AG04449 (cell line): ENCODE measurements at regions not wholly inside any gene's neighbourhood (a gene's known extent, or its start where the extent isn't known, plus 50 kb on each side); places are given as distances from the start of the nearest gene placed in this dataset.
"Not testable (repeated sequence)": the region's sequence is repeated elsewhere in the genome, so short reads cannot be mapped to it uniquely, and the experiment has no call there.

Experiments used
- CTCF ChIA-PET: fragments of 350-600 bp; formaldehyde crosslinking; extraction: SDS; loops from one replicate; lab custom pipeline; 2021; ENCODE audit warnings: antibody characterized with exemption; lab: Yijun Ruan, JAX
- POLR2A ChIA-PET: fragments of 400-600, 350-600 bp; formaldehyde crosslinking; extraction: SDS; loops from one replicate; lab custom pipeline; 2020; ENCODE audit warnings: antibody characterized with exemption, inconsistent platforms; lab: Yijun Ruan, JAX
- DNase-seq: peaks from one replicate; pipeline ENCODE4 v3.0.0-alpha.2; 2010; ENCODE audit warnings: low read depth, low spot score
- H3K4me3 ChIP-seq: 2 replicates; pipeline ENCODE4 v1.5.1; 2011; ENCODE audit warnings: low read depth, mild to moderate bottlenecking, control low read depth, low read length

- DNase-seq, H3K4me3 ChIP-seq, POLR2A ChIA-PET, CTCF ChIA-PET: not testable (repeated sequence)
Observed at GRCh38 chr9:42349181-42349580, 165.7 kb downstream of the SPATA31A6 start.

GRCh38 chr9:42350412-42350811 is 167.0 kb downstream of the SPATA31A6 start:
- CTCF ChIA-PET, POLR2A ChIA-PET, H3K4me3 ChIP-seq, DNase-seq: not testable (repeated sequence)

DNA sequence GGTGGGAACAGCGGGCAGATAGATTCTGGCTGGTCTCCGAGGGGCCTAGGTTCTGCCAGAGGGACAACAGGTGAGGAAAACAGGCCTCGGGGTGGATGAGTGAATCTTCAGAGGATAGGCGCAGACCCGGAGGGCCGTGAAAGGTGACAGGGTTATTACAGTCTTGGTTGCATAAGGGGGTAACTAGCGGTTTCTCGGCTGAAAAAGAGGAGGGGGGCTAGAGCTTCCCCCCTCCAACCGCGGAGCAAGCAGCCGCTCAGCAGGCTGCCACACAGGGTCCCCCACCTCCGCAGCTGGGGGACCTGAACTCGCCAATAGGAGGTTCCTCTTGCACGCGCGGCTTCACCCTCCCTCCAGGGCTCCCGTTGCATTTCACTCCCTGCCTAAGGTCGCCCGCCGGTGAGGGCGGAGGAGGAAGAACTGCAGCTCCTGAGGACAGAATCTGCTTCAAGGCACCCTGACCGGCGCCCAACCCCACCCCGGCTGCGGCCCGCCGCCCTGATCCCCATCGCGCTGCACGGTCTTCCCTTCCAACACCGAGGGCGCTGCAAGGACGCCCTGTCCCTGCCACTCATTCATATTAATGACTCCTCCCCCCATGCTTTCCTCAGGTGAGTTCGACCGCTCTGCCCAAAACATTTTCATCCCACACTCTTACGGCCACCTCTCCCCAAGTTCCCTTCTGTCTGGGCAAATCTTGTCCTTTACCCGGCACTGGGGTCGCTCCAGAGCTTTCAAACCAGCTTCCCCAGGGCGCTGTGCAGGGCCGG is 174.3 kb downstream of the SPATA31A6 start:
- DNase-seq, POLR2A ChIA-PET, H3K4me3 ChIP-seq, CTCF ChIA-PET: not testable (repeated sequence)

DNA sequence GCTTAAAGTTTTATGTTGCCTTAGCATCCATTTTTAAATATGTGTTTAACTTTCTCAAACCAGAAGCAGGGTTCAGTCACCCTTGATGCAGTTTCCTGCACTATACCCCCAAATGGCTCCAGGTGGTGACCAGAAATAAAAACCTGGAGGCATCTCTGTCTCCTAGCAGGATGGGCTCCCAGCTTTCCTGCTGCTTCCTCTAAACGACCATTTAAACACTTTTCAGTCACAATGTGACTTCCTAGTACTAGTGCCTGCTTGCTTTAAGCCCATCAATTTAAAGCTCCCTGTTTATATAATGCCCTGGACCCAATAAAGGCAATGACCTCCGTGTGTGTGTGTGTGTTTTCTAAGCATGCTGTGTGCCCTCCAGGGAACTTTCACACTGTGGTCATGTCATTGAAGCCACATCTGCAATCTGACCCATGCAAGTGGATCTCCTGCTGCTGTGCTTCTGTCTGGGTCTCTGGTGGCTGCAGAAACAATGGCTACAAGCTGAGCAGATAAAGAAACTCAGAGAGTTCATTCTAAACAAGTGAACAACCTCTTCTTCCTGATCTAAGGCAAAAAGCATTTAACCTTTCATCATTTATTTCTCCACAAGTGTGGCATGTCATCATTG is 175.3 kb downstream of the SPATA31A6 start:
- CTCF ChIA-PET, POLR2A ChIA-PET, H3K4me3 ChIP-seq, DNase-seq: not testable (repeated sequence)

GRCh38 chr9:42364410-42365243 is 181.2 kb downstream of the SPATA31A6 start:
- DNase-seq, H3K4me3 ChIP-seq, POLR2A ChIA-PET, CTCF ChIA-PET: not testable (repeated sequence)

DNA sequence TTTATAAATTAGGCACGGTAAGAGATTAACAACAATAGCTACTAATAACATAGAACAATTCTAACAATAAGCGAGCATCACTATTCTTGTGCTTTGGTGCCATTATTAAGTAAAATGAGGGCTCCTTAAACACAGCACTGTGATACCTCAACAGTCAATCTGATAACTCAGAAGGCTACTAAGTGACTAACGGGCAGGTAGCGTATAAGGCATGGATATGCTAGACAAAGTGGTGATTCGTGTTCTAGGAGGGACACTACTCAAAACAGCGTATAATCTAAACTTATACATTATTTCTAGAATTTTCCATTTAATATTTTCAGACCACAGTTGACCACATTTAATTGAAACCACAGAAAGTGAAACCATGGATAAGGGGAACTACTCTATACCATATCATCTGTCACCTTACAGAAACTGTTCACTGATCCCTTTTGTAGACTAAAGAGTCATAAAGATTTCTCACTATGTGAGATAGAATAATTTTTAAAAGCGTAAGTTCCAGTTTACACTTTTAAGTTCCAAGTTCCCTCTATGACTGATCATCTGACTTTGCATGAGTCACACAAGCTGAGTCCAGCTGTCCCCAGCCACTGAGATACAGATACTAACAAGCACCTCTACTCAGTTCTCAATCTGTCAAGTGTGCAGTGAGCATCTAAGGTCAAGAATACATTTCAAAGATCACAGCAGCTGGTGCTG is 181.9 kb downstream of the SPATA31A6 start:
- H3K4me3 ChIP-seq, POLR2A ChIA-PET, CTCF ChIA-PET, DNase-seq: not testable (repeated sequence)

GRCh38 chr9:42368279-42368881 is 184.9 kb downstream of the SPATA31A6 start:
- CTCF ChIA-PET, H3K4me3 ChIP-seq, POLR2A ChIA-PET, DNase-seq: not testable (repeated sequence)

DNA sequence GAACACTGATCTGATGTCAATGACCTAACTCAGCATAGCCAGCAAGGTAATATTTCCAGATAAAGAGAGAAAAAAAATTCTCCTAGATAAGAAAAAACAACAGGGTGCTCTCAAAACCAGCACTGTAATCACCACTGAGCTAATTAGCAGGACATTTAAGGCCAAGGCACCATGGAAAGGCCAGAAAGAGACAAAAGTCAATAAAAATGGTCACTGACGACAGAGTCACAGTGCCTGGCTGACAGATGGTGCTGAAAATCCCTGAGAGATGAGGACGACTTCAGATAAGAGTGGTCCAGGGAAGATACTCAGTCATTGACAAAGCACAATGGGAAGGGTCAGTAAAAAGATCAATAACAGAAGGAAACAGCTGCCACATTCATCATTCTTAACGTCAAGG is 186.7 kb downstream of the SPATA31A6 start:
- POLR2A ChIA-PET, CTCF ChIA-PET, DNase-seq, H3K4me3 ChIP-seq: not testable (repeated sequence)

- POLR2A ChIA-PET, CTCF ChIA-PET, DNase-seq, H3K4me3 ChIP-seq: not testable (repeated sequence)
Observed at GRCh38 chr9:42371417-42371816, 188.0 kb downstream of the SPATA31A6 start.

- H3K4me3 ChIP-seq, POLR2A ChIA-PET, CTCF ChIA-PET, DNase-seq: not testable (repeated sequence)
Observed at GRCh38 chr9:42377530-42378417, 194.3 kb downstream of the SPATA31A6 start.
